ENCODE measurements at regions not wholly inside any gene's neighbourhood (a gene's known extent, or its start where the extent isn't known, plus 50 kb on each side); places are given as distances from the start of the nearest gene placed in this dataset.

DNA sequence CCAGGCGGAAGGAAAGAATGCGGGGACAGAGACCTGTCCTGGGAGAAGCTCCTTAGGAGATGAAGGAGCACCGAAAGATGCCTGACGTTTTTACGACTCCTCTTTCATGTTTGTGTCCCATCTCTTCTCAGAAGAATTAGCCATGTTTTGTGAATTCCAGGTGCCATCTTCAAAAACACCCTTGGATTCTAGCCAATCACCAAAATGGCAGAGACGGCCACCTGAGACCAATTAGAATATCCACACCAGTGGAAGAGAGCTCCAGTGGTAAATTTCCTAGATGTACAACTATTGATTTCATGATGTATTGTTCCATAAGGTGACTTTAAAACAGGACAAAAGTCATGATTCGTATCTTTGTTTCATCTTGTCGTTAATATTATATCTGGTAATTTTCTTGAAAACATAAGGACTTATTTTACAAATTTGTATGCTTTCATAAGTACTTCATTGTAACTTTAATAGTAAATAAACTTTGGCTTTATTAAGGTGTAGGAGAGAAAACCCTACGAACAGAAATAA lies 62.3 kb upstream of the NUDT4 start:
- Histone ChIP-seq H3K36me3 (ENCODE audit: control insufficient read depth in 5 of 5, insufficient read depth in 5 of 5, low read length in 5 of 5) (no peaks in the 10 kb centered on the region), H3K9ac (ENCODE audit: low read length in 5 of 5) (no peak overlapping the region), H3K4me3 (ENCODE audit: low read depth in 1 of 5, low read length in 5 of 5) (no peak overlapping the region), H3K4me1 (ENCODE audit: control insufficient read depth in 5 of 5, insufficient read depth in 5 of 5, low read length in 5 of 5) (peaks cover 0 to 8% (median 0%) of the 10 kb centered on the region in 5 donors), H3K9me3 (ENCODE audit: control insufficient read depth in 5 of 5, low read length in 5 of 5) (no peaks in the 10 kb centered on the region), H3K27ac (ENCODE audit: low read depth, low read length) (no peak overlapping the region), H3K27me3 (ENCODE audit: control insufficient read depth in 5 of 5, insufficient read depth in 4 of 5, low read length in 5 of 5) (no peaks in the 10 kb centered on the region)

- H3K4me3 ChIP-seq (ENCODE audit: low read depth in 1 of 5, low read length in 5 of 5): no peak overlapping the region
- peaks cover 0 to 8% (median 0%) of the 10 kb centered on the region in 5 donors for H3K4me1 ChIP-seq (ENCODE audit: control insufficient read depth in 5 of 5, insufficient read depth in 5 of 5, low read length in 5 of 5)
- H3K9me3 ChIP-seq (ENCODE audit: control insufficient read depth in 5 of 5, low read length in 5 of 5): no peaks in the 10 kb centered on the region
- H3K27ac ChIP-seq (ENCODE audit: low read depth, low read length): no peak overlapping the region
- H3K27me3 ChIP-seq (ENCODE audit: control insufficient read depth in 5 of 5, insufficient read depth in 4 of 5, low read length in 5 of 5): no peaks in the 10 kb centered on the region
- H3K36me3 ChIP-seq (ENCODE audit: control insufficient read depth in 5 of 5, insufficient read depth in 5 of 5, low read length in 5 of 5): no peaks in the 10 kb centered on the region
- H3K9ac ChIP-seq (ENCODE audit: low read length in 5 of 5): no peak overlapping the region
Measured at GRCh38 chr12:93315907-93316622, 61.7 kb upstream of the NUDT4 start.

DNA sequence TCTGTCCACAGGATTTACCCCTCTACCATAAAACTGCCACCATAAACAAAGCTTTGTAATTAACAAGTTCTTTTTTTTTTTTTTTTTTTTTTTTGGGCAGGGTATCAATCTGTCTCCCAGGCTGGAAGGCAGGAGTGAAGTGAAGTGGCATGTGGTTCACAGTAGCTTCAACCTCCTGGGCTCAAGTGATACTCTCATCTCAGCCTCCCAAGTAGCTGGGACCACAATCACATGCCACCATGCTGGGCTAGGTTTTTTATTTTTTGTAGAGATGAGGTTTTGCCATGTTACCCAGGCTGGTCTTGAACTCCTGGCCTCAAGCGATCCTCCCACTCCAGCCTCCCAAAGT lies 61.1 kb upstream of the NUDT4 start:
- H3K9me3 ChIP-seq (ENCODE audit: control insufficient read depth in 5 of 5, low read length in 5 of 5): no peaks in the 10 kb centered on the region
- H3K4me1 ChIP-seq (ENCODE audit: control insufficient read depth in 5 of 5, insufficient read depth in 5 of 5, low read length in 5 of 5): peaks cover 0 to 8% (median 0%) of the 10 kb centered on the region in 5 donors
- H3K27me3 ChIP-seq (ENCODE audit: control insufficient read depth in 5 of 5, insufficient read depth in 4 of 5, low read length in 5 of 5): no peaks in the 10 kb centered on the region
- no peak overlapping the region for H3K9ac ChIP-seq (ENCODE audit: low read length in 5 of 5)
- no peak overlapping the region for H3K4me3 ChIP-seq (ENCODE audit: low read depth in 1 of 5, low read length in 5 of 5)
- no peaks in the 10 kb centered on the region for H3K36me3 ChIP-seq (ENCODE audit: control insufficient read depth in 5 of 5, insufficient read depth in 5 of 5, low read length in 5 of 5)
- no peak overlapping the region for H3K27ac ChIP-seq (ENCODE audit: low read depth, low read length)

DNA sequence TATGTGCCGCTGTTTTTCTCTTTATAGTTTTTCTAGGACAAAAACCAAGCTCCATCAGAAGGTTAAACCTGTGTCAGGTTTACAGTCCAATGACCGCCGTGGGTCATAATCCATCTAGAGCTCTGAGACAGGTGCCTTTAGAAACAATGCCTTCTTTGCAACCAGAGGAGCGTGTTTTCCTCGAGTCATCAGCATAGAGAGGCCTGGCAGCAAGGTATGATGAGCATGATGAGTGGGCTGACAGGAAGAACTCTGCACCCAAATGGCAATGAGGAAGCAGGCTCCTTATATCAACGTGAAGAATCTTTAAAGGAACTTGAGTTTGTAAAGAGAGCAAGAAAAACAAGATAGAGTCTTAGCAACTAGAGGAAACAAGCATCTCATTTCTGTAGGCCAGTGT lies 60.5 kb upstream of the NUDT4 start:
- Histone ChIP-seq H3K36me3 (ENCODE audit: control insufficient read depth in 5 of 5, insufficient read depth in 5 of 5, low read length in 5 of 5) (no peaks in the 10 kb centered on the region), H3K9ac (ENCODE audit: low read length in 5 of 5) (no peak overlapping the region), H3K27ac (ENCODE audit: low read depth, low read length) (no peak overlapping the region), H3K4me1 (ENCODE audit: control insufficient read depth in 5 of 5, insufficient read depth in 5 of 5, low read length in 5 of 5) (peaks cover 0 to 8% (median 0%) of the 10 kb centered on the region in 5 donors), H3K27me3 (ENCODE audit: control insufficient read depth in 5 of 5, insufficient read depth in 4 of 5, low read length in 5 of 5) (no peaks in the 10 kb centered on the region), H3K4me3 (ENCODE audit: low read depth in 1 of 5, low read length in 5 of 5) (no peak overlapping the region), H3K9me3 (ENCODE audit: control insufficient read depth in 5 of 5, low read length in 5 of 5) (no peaks in the 10 kb centered on the region)

GRCh38 chr12:93318720-93319522 lies 58.8 kb upstream of the NUDT4 start:
- Histone ChIP-seq H3K9me3 (ENCODE audit: control insufficient read depth in 5 of 5, low read length in 5 of 5) (no peaks in the 10 kb centered on the region), H3K4me3 (ENCODE audit: low read depth in 1 of 5, low read length in 5 of 5) (no peak overlapping the region), H3K27me3 (ENCODE audit: control insufficient read depth in 5 of 5, insufficient read depth in 4 of 5, low read length in 5 of 5) (no peaks in the 10 kb centered on the region), H3K36me3 (ENCODE audit: control insufficient read depth in 5 of 5, insufficient read depth in 5 of 5, low read length in 5 of 5) (no peaks in the 10 kb centered on the region), H3K4me1 (ENCODE audit: control insufficient read depth in 5 of 5, insufficient read depth in 5 of 5, low read length in 5 of 5) (peaks cover 0 to 8% (median 0%) of the 10 kb centered on the region in 5 donors), H3K9ac (ENCODE audit: low read length in 5 of 5) (no peak overlapping the region), H3K27ac (ENCODE audit: low read depth, low read length) (no peak overlapping the region)

- no peak overlapping the region for H3K27ac ChIP-seq (ENCODE audit: low read depth, low read length)
- no peaks in the 10 kb centered on the region for H3K36me3 ChIP-seq (ENCODE audit: control insufficient read depth in 5 of 5, insufficient read depth in 5 of 5, low read length in 5 of 5)
- no peak overlapping the region for H3K9ac ChIP-seq (ENCODE audit: low read length in 5 of 5)
- H3K4me3 ChIP-seq (ENCODE audit: low read depth in 1 of 5, low read length in 5 of 5): no peak overlapping the region
- peaks cover 0 to 8% (median 0%) of the 10 kb centered on the region in 5 donors for H3K4me1 ChIP-seq (ENCODE audit: control insufficient read depth in 5 of 5, insufficient read depth in 5 of 5, low read length in 5 of 5)
- no peaks in the 10 kb centered on the region for H3K9me3 ChIP-seq (ENCODE audit: control insufficient read depth in 5 of 5, low read length in 5 of 5)
- no peaks in the 10 kb centered on the region for H3K27me3 ChIP-seq (ENCODE audit: control insufficient read depth in 5 of 5, insufficient read depth in 4 of 5, low read length in 5 of 5)
Measured at GRCh38 chr12:93319523-93320050, 58.1 kb upstream of the NUDT4 start.

DNA sequence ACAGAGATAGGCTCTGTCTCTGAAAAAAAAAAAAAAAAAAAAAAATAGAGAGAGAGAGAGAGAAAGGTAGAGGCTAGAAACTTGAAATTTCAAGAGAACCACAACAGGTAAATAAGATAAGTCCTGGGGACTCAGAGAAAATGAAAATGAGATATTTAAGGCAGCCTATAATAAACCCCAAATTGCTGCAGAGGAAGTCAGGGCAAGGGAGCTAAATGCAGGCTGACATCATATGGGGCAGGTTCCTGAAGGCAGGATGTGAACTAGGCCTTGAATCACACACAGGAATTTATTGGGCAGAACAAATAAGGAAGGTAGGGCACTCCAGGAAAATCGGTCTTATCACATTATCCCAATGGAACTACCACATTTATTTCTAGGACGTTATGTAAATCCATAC lies 54.9 kb upstream of the NUDT4 start:
- Histone ChIP-seq H3K27me3 (ENCODE audit: control insufficient read depth in 5 of 5, insufficient read depth in 4 of 5, low read length in 5 of 5) (no peaks in the 10 kb centered on the region), H3K36me3 (ENCODE audit: control insufficient read depth in 5 of 5, insufficient read depth in 5 of 5, low read length in 5 of 5) (no peaks in the 10 kb centered on the region), H3K27ac (ENCODE audit: low read depth, low read length) (no peak overlapping the region), H3K9me3 (ENCODE audit: control insufficient read depth in 5 of 5, low read length in 5 of 5) (no peaks in the 10 kb centered on the region), H3K4me1 (ENCODE audit: control insufficient read depth in 5 of 5, insufficient read depth in 5 of 5, low read length in 5 of 5) (peaks cover 0 to 8% (median 0%) of the 10 kb centered on the region in 5 donors), H3K9ac (ENCODE audit: low read length in 5 of 5) (no peak overlapping the region), H3K4me3 (ENCODE audit: low read depth in 1 of 5, low read length in 5 of 5) (no peak overlapping the region)

DNA sequence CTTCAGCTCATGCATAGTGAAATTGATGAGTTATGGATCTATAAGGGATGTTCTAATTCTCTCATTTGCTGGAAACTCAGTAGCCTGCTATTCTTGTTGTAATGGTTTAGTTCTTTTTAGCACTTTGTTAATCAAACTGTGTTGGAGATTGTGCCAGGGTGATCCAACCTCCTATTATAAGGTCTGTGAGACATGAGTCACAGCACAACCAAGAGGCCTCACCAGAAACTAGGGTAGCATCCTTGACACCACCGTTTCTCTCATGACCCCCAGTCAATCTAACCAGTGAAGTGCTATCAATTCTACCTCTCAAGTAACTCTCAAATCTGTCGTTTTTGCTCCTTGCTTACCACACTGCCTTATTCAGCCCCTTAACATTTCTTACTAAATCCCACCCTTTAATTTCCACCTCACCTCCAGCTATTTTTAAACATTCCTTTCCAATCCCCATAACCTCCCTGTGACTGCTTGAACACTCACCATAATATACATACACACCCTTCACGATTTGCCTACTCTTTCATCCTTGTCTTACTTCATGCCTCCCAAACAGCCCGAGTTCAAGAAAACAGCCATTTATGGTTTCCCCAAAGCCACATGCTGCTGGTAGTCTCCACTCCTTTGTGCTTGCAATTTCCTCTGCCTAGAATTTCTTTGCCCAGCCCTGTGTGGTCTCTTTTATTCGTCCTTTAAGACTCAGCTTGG lies 53.9 kb upstream of the NUDT4 start:
- Histone ChIP-seq H3K27ac (ENCODE audit: low read depth, low read length) (no peak overlapping the region), H3K4me3 (ENCODE audit: low read depth in 1 of 5, low read length in 5 of 5) (no peak overlapping the region), H3K9me3 (ENCODE audit: control insufficient read depth in 5 of 5, low read length in 5 of 5) (no peaks in the 10 kb centered on the region), H3K9ac (ENCODE audit: low read length in 5 of 5) (no peak overlapping the region), H3K27me3 (ENCODE audit: control insufficient read depth in 5 of 5, insufficient read depth in 4 of 5, low read length in 5 of 5) (no peaks in the 10 kb centered on the region), H3K36me3 (ENCODE audit: control insufficient read depth in 5 of 5, insufficient read depth in 5 of 5, low read length in 5 of 5) (no peaks in the 10 kb centered on the region), H3K4me1 (ENCODE audit: control insufficient read depth in 5 of 5, insufficient read depth in 5 of 5, low read length in 5 of 5) (peaks cover 0 to 8% (median 0%) of the 10 kb centered on the region in 5 donors)

DNA sequence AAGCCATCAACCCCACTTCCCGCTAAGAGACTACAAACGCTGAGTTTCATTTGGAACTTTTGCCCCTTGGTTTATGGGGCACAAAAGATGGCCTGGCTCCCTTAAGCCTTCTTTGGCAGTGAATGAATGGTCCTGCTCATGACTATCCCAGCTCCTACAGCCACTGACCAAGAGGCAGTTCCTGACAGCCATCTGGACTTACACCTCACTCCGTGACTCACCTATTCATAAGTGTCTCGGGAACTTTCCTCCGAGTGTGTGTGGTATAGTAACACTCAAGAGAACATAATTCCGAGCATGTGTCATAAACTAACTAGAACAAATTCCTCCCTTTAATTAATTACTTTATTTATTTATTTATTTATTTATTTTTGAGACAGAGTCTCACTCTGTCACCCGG lies 51.9 kb upstream of the NUDT4 start:
- no peaks in the 10 kb centered on the region for H3K36me3 ChIP-seq (ENCODE audit: control insufficient read depth in 5 of 5, insufficient read depth in 5 of 5, low read length in 5 of 5)
- no peaks in the 10 kb centered on the region for H3K9me3 ChIP-seq (ENCODE audit: control insufficient read depth in 5 of 5, low read length in 5 of 5)
- H3K27ac ChIP-seq (ENCODE audit: low read depth, low read length): no peak overlapping the region
- H3K4me3 ChIP-seq (ENCODE audit: low read depth in 1 of 5, low read length in 5 of 5): no peak overlapping the region
- no peak overlapping the region for H3K9ac ChIP-seq (ENCODE audit: low read length in 5 of 5)
- no peaks in the 10 kb centered on the region for H3K27me3 ChIP-seq (ENCODE audit: control insufficient read depth in 5 of 5, insufficient read depth in 4 of 5, low read length in 5 of 5)
- no peaks in the 10 kb centered on the region for H3K4me1 ChIP-seq (ENCODE audit: control insufficient read depth in 5 of 5, insufficient read depth in 5 of 5, low read length in 5 of 5)
